OCI-LY1 (cell line): ENCODE measurements at regions not wholly inside any gene's neighbourhood (a gene's known extent, or its start where the extent isn't known, plus 50 kb on each side); places are given as distances from the start of the nearest gene placed in this dataset.
"Not testable (repeated sequence)": the region's sequence is repeated elsewhere in the genome, so short reads cannot be mapped to it uniquely, and the experiment has no call there.

Source experiments
- H2AFZ ChIP-seq: fragments of 200-600 bp; sonication (generic), shearing (Covaris generic); 2 replicates; pipeline ENCODE4 v1.6.0; 2014; ENCODE audit warnings: antibody characterized with exemption, mild to moderate bottlenecking, low read length
- H3F3A ChIP-seq: fragments of 200-600 bp; sonication (generic), shearing (Covaris generic); 2 replicates; pipeline ENCODE4 v1.6.0; 2014; ENCODE audit warnings: mild to moderate bottlenecking, antibody characterized with exemption, low read length, moderate library complexity; ENCODE audit not compliant: insufficient read depth
- H3K27ac ChIP-seq: fragments of 200-600 bp; sonication (generic); 2 replicates; pipeline ENCODE4 v1.5.1; 2014; ENCODE audit warnings: low read length, mixed run types, mild to moderate bottlenecking, low read depth; ENCODE audit not compliant: poor library complexity, severe bottlenecking
- H3K27me3 ChIP-seq: fragments of 200-600 bp; sonication (generic); 2 replicates; pipeline ENCODE4 v1.6.0; 2014; ENCODE audit warnings: antibody characterized with exemption, mild to moderate bottlenecking, low read length, moderate library complexity; ENCODE audit not compliant: insufficient read depth
- H3K36me3 ChIP-seq: fragments of 200-600 bp; sonication (generic); 2 replicates; pipeline ENCODE4 v1.6.1; 2014; ENCODE audit warnings: mild to moderate bottlenecking, antibody characterized with exemption, low read length, moderate library complexity, mixed read lengths; ENCODE audit not compliant: insufficient read depth
- H3K4me1 ChIP-seq: fragments of 200-600 bp; sonication (generic); 2 replicates; pipeline ENCODE4 v1.5.1; 2014; ENCODE audit warnings: mild to moderate bottlenecking, low read length, moderate library complexity; ENCODE audit not compliant: insufficient read depth, severe bottlenecking
- H3K4me2 ChIP-seq: fragments of 200-600 bp; sonication (generic), shearing (Covaris generic); 2 replicates; pipeline ENCODE4 v1.6.1; 2014; ENCODE audit warnings: low read length
- H3K4me3 ChIP-seq: fragments of 200-600 bp; sonication (generic); 2 replicates; pipeline ENCODE4 v1.5.1; 2014; ENCODE audit warnings: low read length, low read depth, mild to moderate bottlenecking, mixed read lengths; ENCODE audit not compliant: poor library complexity, severe bottlenecking
- H3K79me2 ChIP-seq: fragments of 200-600 bp; shearing (Covaris generic); 2 replicates; pipeline ENCODE4 v1.6.1; 2016; ENCODE audit warnings: mixed run types, low read length, mixed read lengths; ENCODE audit not compliant: insufficient read depth
- H3K9ac ChIP-seq: fragments of 200-600 bp; sonication (generic), shearing (Covaris generic); 2 replicates; pipeline ENCODE4 v1.6.1; 2014; ENCODE audit warnings: mild to moderate bottlenecking, low read length, mixed read lengths
- H3K9me2 ChIP-seq: fragments of 200-600 bp; sonication (generic), shearing (Covaris generic); 2 replicates; pipeline ENCODE4 v1.6.1; 2014; ENCODE audit warnings: low read depth, mild to moderate bottlenecking, low read length, mixed read lengths
- H3K9me3 ChIP-seq: fragments of 200-600 bp; shearing (Covaris generic); 2 replicates; pipeline ENCODE4 v1.6.1; 2014; ENCODE audit warnings: low read length, mixed read lengths
- H4K20me1 ChIP-seq: fragments of 200-600 bp; sonication (generic), shearing (Covaris generic); 2 replicates; pipeline ENCODE4 v1.6.0; 2016; ENCODE audit warnings: mild to moderate bottlenecking, low read length; ENCODE audit not compliant: insufficient read depth
- CTCF ChIP-seq: fragments of 200-600 bp; sonication (generic), shearing (Covaris generic); IDR thresholded peaks from 2 replicates; pipeline ENCODE4 v1.5.1; 2017; ENCODE audit warnings: mild to moderate bottlenecking, antibody characterized with exemption, low read length, moderate library complexity, mixed read lengths
- EZH2 ChIP-seq: fragments of 200-600 bp; sonication (generic), shearing (Covaris generic); IDR thresholded peaks from 2 replicates; pipeline ENCODE4 v1.8.0; 2017; ENCODE audit warnings: borderline replicate concordance, mixed run types, mild to moderate bottlenecking, antibody characterized with exemption, low read length, moderate library complexity, mixed read lengths

GRCh38 chr10:16242446-16242845 is 194.4 kb upstream of the PTER start:
- Histone ChIP-seq H3F3A (no peaks in the 10 kb centered on the region), H4K20me1 (no peaks in the 10 kb centered on the region), H3K9ac (no peak overlapping the region), H3K9me2 (no peaks in the 10 kb centered on the region), H3K4me1 (no peaks in the 10 kb centered on the region), H3K4me3 (no peak overlapping the region), H3K4me2 (no peak overlapping the region), H3K36me3 (no peaks in the 10 kb centered on the region), H3K27me3 (no peaks in the 10 kb centered on the region), H3K27ac (no peak overlapping the region), H3K9me3 (no peaks in the 10 kb centered on the region), H3K79me2 (no peaks in the 10 kb centered on the region), H2AFZ (no peak overlapping the region)
- TF ChIP-seq CTCF (no peak), EZH2 (no peak)

GRCh38 chr10:16242859-16243613 is 193.8 kb upstream of the PTER start:
- H4K20me1 ChIP-seq = no peaks in the 10 kb centered on the region
- H2AFZ ChIP-seq = no peak overlapping the region
- no peak overlapping the region for H3K4me3 ChIP-seq
- H3K9me3 ChIP-seq = no peaks in the 10 kb centered on the region
- no peaks in the 10 kb centered on the region for H3K27me3 ChIP-seq
- H3K4me1 ChIP-seq = no peaks in the 10 kb centered on the region
- no peaks in the 10 kb centered on the region for H3K79me2 ChIP-seq
- H3K4me2 ChIP-seq = no peak overlapping the region
- no peaks in the 10 kb centered on the region for H3K36me3 ChIP-seq
- TF ChIP-seq CTCF = no peak
- no peak for TF ChIP-seq EZH2
- no peak overlapping the region for H3K9ac ChIP-seq
- H3F3A ChIP-seq = no peaks in the 10 kb centered on the region
- no peak overlapping the region for H3K27ac ChIP-seq
- no peaks in the 10 kb centered on the region for H3K9me2 ChIP-seq

- H3K4me3 ChIP-seq, H3K27me3 ChIP-seq, H3K9me3 ChIP-seq, H3K9ac ChIP-seq, H3K4me2 ChIP-seq, H3K36me3 ChIP-seq, H3K27ac ChIP-seq, H3K9me2 ChIP-seq, H4K20me1 ChIP-seq, H3F3A ChIP-seq, H3K4me1 ChIP-seq, H2AFZ ChIP-seq, H3K79me2 ChIP-seq: not testable (repeated sequence)
These were observed 186.7 kb upstream of the PTER start for GRCh38 chr10:16250136-16250535.

GRCh38 chr10:16256336-16256735 is 180.5 kb upstream of the PTER start:
- Histone ChIP-seq H3F3A (no peaks in the 10 kb centered on the region), H3K79me2 (no peaks in the 10 kb centered on the region), H3K4me3 (no peak overlapping the region), H2AFZ (no peak overlapping the region), H3K27ac (no peak overlapping the region), H3K27me3 (no peaks in the 10 kb centered on the region), H3K9ac (no peak overlapping the region), H3K9me2 (no peaks in the 10 kb centered on the region), H3K4me2 (no peak overlapping the region), H3K4me1 (no peaks in the 10 kb centered on the region), H3K36me3 (no peaks in the 10 kb centered on the region), H4K20me1 (no peaks in the 10 kb centered on the region), H3K9me3 (0 out of 2 replicates have a peak, but pooled peaks cover 3% of the 10 kb centered on the region)
- no peak for TF ChIP-seq EZH2
- no peak for TF ChIP-seq CTCF
